Spleen (tissue), 7 donors: ENCODE measurements at regions not wholly inside any gene's neighbourhood (a gene's known extent, or its start where the extent isn't known, plus 50 kb on each side); places are given as distances from the start of the nearest gene placed in this dataset.
"Not testable (repeated sequence)": the region's sequence is repeated elsewhere in the genome, so short reads cannot be mapped to it uniquely, and the experiment has no call there.

Source experiments
- CTCF ChIP-seq, 11 experiments: fragments of 200-600 bp in 7 of 11; fragments of 450-650 bp in 4 of 11; sonication (generic) in 4 of 11; IDR thresholded peaks in 8 of 11; conservative IDR thresholded peaks in 3 of 11; 1 replicate in 7 of 11; 2 replicates in 4 of 11; pipeline versions ENCODE4 v1.4.0 to v1.8.0; 2016 to 2021; ENCODE audit warnings: antibody characterized with exemption in 11 of 11, inconsistent platforms in 4 of 11, mild to moderate bottlenecking in 1 of 11
- POLR2AphosphoS5 ChIP-seq, 3 donors: sonication (generic); formaldehyde crosslinking; IDR thresholded peaks; one replicate each; pipeline ENCODE4 v1.5.1; 2017; ENCODE audit warnings: antibody characterized with exemption in 3 of 3
- donor health status: DM: no; HTN: no; CAD: no; lungs with moderate emphysema.
- donor health status: DM: no; HTN: no; CAD: no.
- donor health status: DM: no; HTN: no; CAD: no.

- TF ChIP-seq CTCF (IDR thresholded peaks at IDR 0.05 in 8 of 11, conservative IDR thresholded peaks at IDR 0.05 in 3 of 11); POLR2AphosphoS5 (IDR thresholded peaks at IDR 0.05): not testable (repeated sequence)
Measured at GRCh38 chr14:19172745-19173144, 205.5 kb downstream of the POTEM start.
